ENCODE measurements at regions not wholly inside any gene's neighbourhood (a gene's known extent, or its start where the extent isn't known, plus 50 kb on each side); places are given as distances from the start of the nearest gene placed in this dataset.

DNA sequence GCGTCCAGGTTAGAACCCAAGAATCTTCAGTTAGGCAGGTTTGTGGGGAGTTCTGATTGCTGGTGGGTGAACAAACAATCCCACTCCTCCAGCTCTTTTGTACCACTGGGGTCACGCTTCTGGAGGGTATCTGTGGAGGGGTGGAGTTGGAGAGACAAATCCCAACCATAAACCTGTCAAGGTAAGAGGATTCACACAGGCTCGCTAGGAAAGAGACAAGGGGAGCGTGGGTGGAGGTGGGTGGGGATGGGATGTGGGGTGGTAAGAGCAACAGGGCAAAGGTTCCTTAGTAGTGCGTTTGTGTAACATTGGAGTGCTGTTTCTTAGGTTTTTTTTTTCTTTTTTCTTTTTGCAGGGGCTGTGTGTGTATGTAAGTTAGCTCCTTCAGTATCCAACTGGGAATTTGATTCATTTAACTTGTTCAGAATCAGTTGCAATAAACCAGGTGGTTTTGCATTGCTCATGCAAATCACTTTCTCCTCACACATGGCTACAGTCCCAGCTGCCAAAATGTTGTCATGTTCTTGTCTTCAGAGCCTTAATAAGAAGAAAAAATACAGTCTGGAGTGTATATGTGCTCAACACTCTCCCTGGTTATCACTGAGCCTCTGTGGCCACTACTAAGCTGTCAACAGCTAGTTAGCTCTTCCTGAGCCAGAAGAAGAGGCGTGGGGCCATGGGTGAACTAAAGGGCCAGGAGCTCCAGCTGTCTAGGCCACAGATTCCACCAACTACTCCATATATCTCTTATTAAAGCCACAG, 164.0 kb upstream of the RAD23B start (continued):
- TF ChIP-seq, protein P1, sequence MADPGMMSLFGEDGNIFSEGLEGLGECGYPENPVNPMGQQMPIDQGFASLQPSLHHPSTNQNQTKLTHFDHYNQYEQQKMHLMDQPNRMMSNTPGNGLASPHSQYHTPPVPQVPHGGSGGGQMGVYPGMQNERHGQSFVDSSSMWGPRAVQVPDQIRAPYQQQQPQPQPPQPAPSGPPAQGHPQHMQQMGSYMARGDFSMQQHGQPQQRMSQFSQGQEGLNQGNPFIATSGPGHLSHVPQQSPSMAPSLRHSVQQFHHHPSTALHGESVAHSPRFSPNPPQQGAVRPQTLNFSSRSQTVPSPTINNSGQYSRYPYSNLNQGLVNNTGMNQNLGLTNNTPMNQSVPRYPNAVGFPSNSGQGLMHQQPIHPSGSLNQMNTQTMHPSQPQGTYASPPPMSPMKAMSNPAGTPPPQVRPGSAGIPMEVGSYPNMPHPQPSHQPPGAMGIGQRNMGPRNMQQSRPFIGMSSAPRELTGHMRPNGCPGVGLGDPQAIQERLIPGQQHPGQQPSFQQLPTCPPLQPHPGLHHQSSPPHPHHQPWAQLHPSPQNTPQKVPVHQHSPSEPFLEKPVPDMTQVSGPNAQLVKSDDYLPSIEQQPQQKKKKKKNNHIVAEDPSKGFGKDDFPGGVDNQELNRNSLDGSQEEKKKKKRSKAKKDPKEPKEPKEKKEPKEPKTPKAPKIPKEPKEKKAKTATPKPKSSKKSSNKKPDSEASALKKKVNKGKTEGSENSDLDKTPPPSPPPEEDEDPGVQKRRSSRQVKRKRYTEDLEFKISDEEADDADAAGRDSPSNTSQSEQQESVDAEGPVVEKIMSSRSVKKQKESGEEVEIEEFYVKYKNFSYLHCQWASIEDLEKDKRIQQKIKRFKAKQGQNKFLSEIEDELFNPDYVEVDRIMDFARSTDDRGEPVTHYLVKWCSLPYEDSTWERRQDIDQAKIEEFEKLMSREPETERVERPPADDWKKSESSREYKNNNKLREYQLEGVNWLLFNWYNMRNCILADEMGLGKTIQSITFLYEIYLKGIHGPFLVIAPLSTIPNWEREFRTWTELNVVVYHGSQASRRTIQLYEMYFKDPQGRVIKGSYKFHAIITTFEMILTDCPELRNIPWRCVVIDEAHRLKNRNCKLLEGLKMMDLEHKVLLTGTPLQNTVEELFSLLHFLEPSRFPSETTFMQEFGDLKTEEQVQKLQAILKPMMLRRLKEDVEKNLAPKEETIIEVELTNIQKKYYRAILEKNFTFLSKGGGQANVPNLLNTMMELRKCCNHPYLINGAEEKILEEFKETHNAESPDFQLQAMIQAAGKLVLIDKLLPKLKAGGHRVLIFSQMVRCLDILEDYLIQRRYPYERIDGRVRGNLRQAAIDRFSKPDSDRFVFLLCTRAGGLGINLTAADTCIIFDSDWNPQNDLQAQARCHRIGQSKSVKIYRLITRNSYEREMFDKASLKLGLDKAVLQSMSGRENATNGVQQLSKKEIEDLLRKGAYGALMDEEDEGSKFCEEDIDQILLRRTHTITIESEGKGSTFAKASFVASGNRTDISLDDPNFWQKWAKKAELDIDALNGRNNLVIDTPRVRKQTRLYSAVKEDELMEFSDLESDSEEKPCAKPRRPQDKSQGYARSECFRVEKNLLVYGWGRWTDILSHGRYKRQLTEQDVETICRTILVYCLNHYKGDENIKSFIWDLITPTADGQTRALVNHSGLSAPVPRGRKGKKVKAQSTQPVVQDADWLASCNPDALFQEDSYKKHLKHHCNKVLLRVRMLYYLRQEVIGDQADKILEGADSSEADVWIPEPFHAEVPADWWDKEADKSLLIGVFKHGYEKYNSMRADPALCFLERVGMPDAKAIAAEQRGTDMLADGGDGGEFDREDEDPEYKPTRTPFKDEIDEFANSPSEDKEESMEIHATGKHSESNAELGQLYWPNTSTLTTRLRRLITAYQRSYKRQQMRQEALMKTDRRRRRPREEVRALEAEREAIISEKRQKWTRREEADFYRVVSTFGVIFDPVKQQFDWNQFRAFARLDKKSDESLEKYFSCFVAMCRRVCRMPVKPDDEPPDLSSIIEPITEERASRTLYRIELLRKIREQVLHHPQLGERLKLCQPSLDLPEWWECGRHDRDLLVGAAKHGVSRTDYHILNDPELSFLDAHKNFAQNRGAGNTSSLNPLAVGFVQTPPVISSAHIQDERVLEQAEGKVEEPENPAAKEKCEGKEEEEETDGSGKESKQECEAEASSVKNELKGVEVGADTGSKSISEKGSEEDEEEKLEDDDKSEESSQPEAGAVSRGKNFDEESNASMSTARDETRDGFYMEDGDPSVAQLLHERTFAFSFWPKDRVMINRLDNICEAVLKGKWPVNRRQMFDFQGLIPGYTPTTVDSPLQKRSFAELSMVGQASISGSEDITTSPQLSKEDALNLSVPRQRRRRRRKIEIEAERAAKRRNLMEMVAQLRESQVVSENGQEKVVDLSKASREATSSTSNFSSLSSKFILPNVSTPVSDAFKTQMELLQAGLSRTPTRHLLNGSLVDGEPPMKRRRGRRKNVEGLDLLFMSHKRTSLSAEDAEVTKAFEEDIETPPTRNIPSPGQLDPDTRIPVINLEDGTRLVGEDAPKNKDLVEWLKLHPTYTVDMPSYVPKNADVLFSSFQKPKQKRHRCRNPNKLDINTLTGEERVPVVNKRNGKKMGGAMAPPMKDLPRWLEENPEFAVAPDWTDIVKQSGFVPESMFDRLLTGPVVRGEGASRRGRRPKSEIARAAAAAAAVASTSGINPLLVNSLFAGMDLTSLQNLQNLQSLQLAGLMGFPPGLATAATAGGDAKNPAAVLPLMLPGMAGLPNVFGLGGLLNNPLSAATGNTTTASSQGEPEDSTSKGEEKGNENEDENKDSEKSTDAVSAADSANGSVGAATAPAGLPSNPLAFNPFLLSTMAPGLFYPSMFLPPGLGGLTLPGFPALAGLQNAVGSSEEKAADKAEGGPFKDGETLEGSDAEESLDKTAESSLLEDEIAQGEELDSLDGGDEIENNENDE (IDR thresholded peaks at IDR 0.05; ENCODE audit: insufficient replicate concordance, low read length): no peak
- TF ChIP-seq YY1 (IDR thresholded peaks at IDR 0.05; ENCODE audit: low read depth, low read length) (no peak), CHD1 (IDR thresholded peaks at IDR 0.05; ENCODE audit: low read depth, low read length) (no peak), SP2 (IDR thresholded peaks at IDR 0.05; ENCODE audit: low read length) (no peak), TAF1 (IDR thresholded peaks at IDR 0.05; ENCODE audit: low read depth, low read length) (no peak), ASH2L (IDR thresholded peaks at IDR 0.05; ENCODE audit: low read length) (no peak), NRF1 (IDR thresholded peaks at IDR 0.05; ENCODE audit: low read depth, low read length) (no peak), SIRT6 (IDR thresholded peaks at IDR 0.05; ENCODE audit: low read length) (no peak), SIX5 (IDR thresholded peaks at IDR 0.05; ENCODE audit: low read depth, low read length) (no peak)
- TF ChIP-seq, protein P2, sequence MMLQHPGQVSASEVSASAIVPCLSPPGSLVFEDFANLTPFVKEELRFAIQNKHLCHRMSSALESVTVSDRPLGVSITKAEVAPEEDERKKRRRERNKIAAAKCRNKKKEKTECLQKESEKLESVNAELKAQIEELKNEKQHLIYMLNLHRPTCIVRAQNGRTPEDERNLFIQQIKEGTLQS (IDR thresholded peaks at IDR 0.05; ENCODE audit: insufficient read depth, low read depth, low read length): no peak
- TF ChIP-seq, protein P3, sequence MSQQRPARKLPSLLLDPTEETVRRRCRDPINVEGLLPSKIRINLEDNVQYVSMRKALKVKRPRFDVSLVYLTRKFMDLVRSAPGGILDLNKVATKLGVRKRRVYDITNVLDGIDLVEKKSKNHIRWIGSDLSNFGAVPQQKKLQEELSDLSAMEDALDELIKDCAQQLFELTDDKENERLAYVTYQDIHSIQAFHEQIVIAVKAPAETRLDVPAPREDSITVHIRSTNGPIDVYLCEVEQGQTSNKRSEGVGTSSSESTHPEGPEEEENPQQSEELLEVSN (IDR thresholded peaks at IDR 0.05): no peak
